ENCODE measurements at regions not wholly inside any gene's neighbourhood (a gene's known extent, or its start where the extent isn't known, plus 50 kb on each side); places are given as distances from the start of the nearest gene placed in this dataset.

DNA sequence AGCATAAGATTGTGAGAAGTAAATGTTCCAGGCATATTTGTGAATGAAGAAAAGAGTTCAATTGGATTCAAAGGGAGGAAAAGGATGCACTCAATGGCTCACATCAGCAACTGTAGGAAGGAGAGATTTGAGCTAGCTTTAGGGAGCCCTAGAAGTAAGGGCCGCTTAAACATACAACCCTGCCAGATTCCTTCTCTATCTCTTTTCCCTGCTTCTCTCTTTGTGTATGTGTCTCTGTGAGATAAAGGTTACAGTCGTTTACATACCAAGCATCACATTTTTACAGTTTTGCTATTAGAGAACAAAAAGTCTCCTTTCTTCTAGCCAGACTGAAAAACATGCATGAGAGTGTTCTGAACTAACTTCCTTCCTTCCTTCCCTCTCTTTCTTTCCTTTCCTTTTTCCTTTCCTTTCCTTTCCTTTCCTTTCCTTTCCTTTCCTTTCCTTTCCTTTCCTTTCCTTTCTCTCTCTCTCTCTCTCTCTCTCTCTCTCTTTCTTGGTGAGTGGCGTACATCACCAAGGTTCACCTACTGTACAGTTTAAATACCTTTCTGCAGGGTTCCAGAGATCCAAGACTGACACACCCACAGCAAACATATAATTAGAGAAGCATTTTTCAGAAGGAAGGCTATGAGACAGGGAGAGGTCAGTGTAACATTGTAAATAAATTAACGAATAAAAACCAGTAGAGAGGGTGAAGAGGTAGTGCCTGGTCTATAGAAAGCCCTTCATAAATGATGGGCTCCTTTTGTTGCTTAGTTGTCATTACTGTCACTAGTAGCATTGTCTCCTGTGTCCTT is 240.4 kb downstream of the ARL4A start:
- TF ChIP-seq, protein P1, sequence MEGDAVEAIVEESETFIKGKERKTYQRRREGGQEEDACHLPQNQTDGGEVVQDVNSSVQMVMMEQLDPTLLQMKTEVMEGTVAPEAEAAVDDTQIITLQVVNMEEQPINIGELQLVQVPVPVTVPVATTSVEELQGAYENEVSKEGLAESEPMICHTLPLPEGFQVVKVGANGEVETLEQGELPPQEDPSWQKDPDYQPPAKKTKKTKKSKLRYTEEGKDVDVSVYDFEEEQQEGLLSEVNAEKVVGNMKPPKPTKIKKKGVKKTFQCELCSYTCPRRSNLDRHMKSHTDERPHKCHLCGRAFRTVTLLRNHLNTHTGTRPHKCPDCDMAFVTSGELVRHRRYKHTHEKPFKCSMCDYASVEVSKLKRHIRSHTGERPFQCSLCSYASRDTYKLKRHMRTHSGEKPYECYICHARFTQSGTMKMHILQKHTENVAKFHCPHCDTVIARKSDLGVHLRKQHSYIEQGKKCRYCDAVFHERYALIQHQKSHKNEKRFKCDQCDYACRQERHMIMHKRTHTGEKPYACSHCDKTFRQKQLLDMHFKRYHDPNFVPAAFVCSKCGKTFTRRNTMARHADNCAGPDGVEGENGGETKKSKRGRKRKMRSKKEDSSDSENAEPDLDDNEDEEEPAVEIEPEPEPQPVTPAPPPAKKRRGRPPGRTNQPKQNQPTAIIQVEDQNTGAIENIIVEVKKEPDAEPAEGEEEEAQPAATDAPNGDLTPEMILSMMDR (IDR thresholded peaks at IDR 0.05; ENCODE audit: insufficient read depth, low read length, poor library complexity, severe bottlenecking) = no peak
- TF ChIP-seq EZH2phosphoT487 (conservative IDR thresholded peaks at IDR 0.05; ENCODE audit: low read length) = no peak

Measured in SU-DHL-6 (cell line).